Prostate gland (tissue), 2 donors: ENCODE measurements at regions not wholly inside any gene's neighbourhood (a gene's known extent, or its start where the extent isn't known, plus 50 kb on each side); places are given as distances from the start of the nearest gene placed in this dataset.

Experiments used
- DNase-seq: peaks from one replicate; pipeline ENCODE4 v3.0.0-alpha.2; 2019; ENCODE audit warnings: low spot score
- H3K27ac ChIP-seq, 2 donors: fragments of 200-600 bp; sonication (generic); 2 replicates each; pipeline ENCODE4 v1.5.1; 2017 to 2019
- H3K27me3 ChIP-seq: fragments of 200-600 bp; sonication (generic); replicated peaks from 2 replicates; pipeline ENCODE4 v1.5.1; 2019; ENCODE audit not compliant: insufficient read depth
- H3K36me3 ChIP-seq, 2 donors: fragments of 200-600 bp; sonication (generic); 1 replicate in 1 of 2; 2 replicates in 1 of 2; pipeline versions ENCODE4 v1.5.1 to v1.8.1; 2017 to 2019
- H3K4me1 ChIP-seq: fragments of 200-600 bp; sonication (generic); replicated peaks from 2 replicates; pipeline ENCODE4 v1.5.1; 2019
- H3K4me3 ChIP-seq, 2 donors: fragments of 200-600 bp; sonication (generic); 2 replicates each; pipeline ENCODE4 v1.5.1; 2017 to 2019
- H3K9me3 ChIP-seq: fragments of 200-600 bp; sonication (generic); 2 replicates; pipeline ENCODE4 v1.5.1; 2017
- POLR2A ChIP-seq: fragments of 450-650 bp; IDR thresholded peaks from one replicate; pipeline ENCODE4 v1.6.1; 2016; ENCODE audit warnings: antibody characterized with exemption, mild to moderate bottlenecking
- POLR2AphosphoS5 ChIP-seq: sonication (generic); formaldehyde crosslinking; IDR thresholded peaks from one replicate; pipeline ENCODE4 v1.6.1; 2017; ENCODE audit warnings: antibody characterized with exemption
- WGBS: methylation state at CpG from one replicate; pipeline ENCODE4 v1.1.5; 2018; 5-methylcytosine and 5-hydroxymethylcytosine counted together
- intact Hi-C: fragments of 100-400 bp; cut with DNase I; formaldehyde crosslinking; loops from one replicate; pipeline ENCODE4 v1.14.2; 2022
- TF ChIP-seq, protein P1 (sequence below), 4 experiments: fragments of 200-600 bp in 2 of 4; fragments of 450-650 bp in 2 of 4; sonication (generic) in 2 of 4; IDR thresholded peaks; 1 replicate in 3 of 4; 2 replicates in 1 of 4; pipeline ENCODE4 v1.5.1; 2016 to 2019; ENCODE audit warnings: antibody characterized with exemption in 4 of 4, mild to moderate bottlenecking in 2 of 4, moderate library complexity in 2 of 4

DNA sequence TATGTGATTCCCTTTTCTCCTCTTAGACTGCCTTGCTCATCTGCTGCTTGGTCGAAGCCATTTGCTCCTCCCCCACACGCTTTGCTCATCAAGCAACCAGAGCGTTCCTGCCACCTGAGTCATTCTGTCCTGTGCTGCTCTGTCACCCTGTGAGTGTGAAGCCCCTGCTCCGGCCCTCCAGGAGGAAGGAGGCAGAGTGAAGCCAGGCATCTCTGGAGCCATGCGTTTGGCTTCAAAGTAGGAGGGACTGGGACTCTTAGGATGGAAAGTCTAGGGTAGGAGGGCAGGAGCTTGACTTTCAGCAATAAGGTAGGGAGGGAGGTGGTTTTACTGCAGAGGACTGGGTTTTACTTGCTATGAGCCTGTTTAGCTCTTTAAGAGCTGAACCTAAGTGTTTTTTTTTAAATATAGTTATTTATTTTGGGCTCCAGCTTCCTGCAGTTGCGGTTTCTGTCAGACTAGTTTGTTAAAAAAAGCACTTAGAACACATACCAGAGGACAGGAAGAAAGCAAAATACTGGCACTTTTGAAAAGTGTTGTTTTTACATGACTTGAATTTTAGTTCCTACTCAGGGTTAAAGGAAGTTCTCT is 63.6 kb downstream of the SPINK2 start:
- H3K27ac ChIP-seq, result peak overlapping the region; percentile 54 to 66

DNA sequence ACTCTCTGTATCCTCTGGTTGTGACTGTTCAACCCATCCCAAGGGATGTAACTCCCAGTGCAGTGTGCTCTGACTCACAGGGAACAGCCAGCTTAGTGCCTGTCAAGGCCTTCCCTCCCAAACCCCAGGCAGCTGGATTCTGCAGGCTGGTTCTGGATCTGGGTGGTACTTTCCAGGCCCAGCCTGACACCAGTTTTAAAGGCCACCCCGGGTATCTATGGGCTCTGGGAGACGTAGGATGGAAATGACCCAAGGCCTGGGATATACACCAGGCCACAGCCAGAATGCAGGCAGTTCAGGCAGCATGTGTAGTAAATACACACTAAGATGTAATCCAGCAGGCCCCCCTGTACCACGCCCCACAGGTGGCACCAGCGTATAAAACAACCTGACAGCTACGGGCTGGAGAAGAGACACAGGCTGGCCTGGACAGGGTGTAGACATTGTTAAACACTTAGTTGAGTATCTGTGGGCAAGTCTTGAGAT is 64.2 kb downstream of the SPINK2 start:
- intact Hi-C loops, result no loop called here
- DNase-seq, result no peak
- H3K4me3 ChIP-seq, result no peak overlapping the region
- 50% methylated on average over 5 of the region's 5 CpGs for WGBS
- peaks cover 4% of the 10 kb centered on the region for H3K4me1 ChIP-seq
- no peaks in the 10 kb centered on the region for H3K9me3 ChIP-seq
- H3K27me3 ChIP-seq, result peaks cover 3% of the 10 kb centered on the region
- H3K27ac ChIP-seq, result peak overlapping the region; percentile 54 to 66
- H3K36me3 ChIP-seq, result no peaks in the 10 kb centered on the region
- TF ChIP-seq POLR2A, result no peak
- TF ChIP-seq, protein P1, sequence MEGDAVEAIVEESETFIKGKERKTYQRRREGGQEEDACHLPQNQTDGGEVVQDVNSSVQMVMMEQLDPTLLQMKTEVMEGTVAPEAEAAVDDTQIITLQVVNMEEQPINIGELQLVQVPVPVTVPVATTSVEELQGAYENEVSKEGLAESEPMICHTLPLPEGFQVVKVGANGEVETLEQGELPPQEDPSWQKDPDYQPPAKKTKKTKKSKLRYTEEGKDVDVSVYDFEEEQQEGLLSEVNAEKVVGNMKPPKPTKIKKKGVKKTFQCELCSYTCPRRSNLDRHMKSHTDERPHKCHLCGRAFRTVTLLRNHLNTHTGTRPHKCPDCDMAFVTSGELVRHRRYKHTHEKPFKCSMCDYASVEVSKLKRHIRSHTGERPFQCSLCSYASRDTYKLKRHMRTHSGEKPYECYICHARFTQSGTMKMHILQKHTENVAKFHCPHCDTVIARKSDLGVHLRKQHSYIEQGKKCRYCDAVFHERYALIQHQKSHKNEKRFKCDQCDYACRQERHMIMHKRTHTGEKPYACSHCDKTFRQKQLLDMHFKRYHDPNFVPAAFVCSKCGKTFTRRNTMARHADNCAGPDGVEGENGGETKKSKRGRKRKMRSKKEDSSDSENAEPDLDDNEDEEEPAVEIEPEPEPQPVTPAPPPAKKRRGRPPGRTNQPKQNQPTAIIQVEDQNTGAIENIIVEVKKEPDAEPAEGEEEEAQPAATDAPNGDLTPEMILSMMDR (IDR thresholded peaks at IDR 0.05), result no peak
- TF ChIP-seq POLR2AphosphoS5, result no peak

More for the DNA sequence above, 63.6 kb downstream of the SPINK2 start:
- TF ChIP-seq POLR2AphosphoS5, result peak; percentile 61
- TF ChIP-seq, protein P1 (IDR thresholded peaks at IDR 0.05), result no peak
- no peak for TF ChIP-seq POLR2A
- H3K4me1 ChIP-seq, result peaks cover 4% of the 10 kb centered on the region
- 11% methylated on average over 6 of the region's 6 CpGs for WGBS
- no peak overlapping the region for H3K4me3 ChIP-seq
- intact Hi-C loops, result no loop called here
- H3K9me3 ChIP-seq, result no peaks in the 10 kb centered on the region
- peak; percentile 74 for DNase-seq
- H3K27me3 ChIP-seq, result peaks cover 3% of the 10 kb centered on the region
- no peaks in the 10 kb centered on the region for H3K36me3 ChIP-seq

DNA sequence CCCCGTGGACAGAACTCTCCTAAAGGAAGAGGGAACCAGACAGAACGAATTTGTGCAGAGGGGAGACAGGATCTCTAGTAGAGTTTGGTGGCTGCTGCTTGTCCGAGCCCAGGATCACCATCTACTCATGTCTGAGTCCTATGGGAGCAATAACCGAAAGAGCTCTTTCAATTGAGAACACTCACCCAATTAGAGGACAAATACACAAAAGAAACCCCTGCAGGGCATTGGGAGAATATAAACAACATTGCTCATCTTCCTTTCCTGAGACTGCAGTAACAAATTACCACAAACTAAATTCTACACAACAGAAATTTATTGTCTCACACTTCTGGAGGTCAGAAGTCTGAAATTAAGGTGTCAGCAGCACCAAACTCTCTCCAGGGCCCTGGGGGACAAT is 65.6 kb downstream of the SPINK2 start:
- Histone ChIP-seq H3K27ac (no peak overlapping the region), H3K4me1 (peaks cover 4% of the 10 kb centered on the region), H3K9me3 (no peaks in the 10 kb centered on the region), H3K36me3 (no peaks in the 10 kb centered on the region), H3K4me3 (no peak overlapping the region), H3K27me3 (no peaks in the 10 kb centered on the region)
- DNase-seq, result no peak
- TF ChIP-seq, protein P1 (IDR thresholded peaks at IDR 0.05), result no peak
- no peak for TF ChIP-seq POLR2AphosphoS5
- TF ChIP-seq POLR2A, result no peak
- WGBS, result 85% methylated on average over 4 of the region's 4 CpGs
- intact Hi-C loops, result no loop called here

- peak; percentile 24 for DNase-seq
Observed at GRCh38 chr4:56752985-56753384, 68.5 kb downstream of the SPINK2 start.

DNA sequence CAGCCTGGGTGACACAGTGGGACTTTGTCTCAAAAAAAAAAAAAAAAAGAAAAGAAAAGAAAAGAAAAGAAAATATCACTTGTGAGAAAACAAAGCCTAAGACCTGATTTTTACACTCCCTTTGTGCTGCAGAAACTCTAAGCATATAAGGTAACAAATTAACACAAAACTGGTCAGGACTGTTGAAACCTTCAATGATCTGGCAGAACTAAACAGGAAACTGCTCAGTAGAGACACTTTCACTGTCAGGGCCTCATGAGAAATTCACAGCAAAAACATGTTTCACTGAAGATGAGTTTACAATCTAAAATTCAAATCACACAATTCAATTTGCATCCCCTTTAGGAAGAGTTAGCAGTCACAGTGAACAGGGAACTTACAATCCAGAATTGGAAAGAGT is 69.1 kb upstream of the HOPX start:
- DNase-seq, result no peak
- no peak overlapping the region for H3K4me3 ChIP-seq
- H3K9me3 ChIP-seq, result no peaks in the 10 kb centered on the region
- no peaks in the 10 kb centered on the region for H3K27me3 ChIP-seq
- no peaks in the 10 kb centered on the region for H3K36me3 ChIP-seq
- intact Hi-C loops, result no loop called here
- no peak for TF ChIP-seq POLR2A
- TF ChIP-seq POLR2AphosphoS5, result no peak
- TF ChIP-seq, protein P1 (IDR thresholded peaks at IDR 0.05), result no peak
- no peak overlapping the region for H3K27ac ChIP-seq
- no peaks in the 10 kb centered on the region for H3K4me1 ChIP-seq

More at GRCh38 chr4:56752985-56753384, 68.5 kb downstream of the SPINK2 start:
- peaks cover 4% of the 10 kb centered on the region for H3K4me1 ChIP-seq
- H3K27me3 ChIP-seq, result no peaks in the 10 kb centered on the region
- intact Hi-C loops, result no loop called here
- 31% methylated on average over 2 of the region's 2 CpGs for WGBS
- H3K36me3 ChIP-seq, result no peaks in the 10 kb centered on the region
- no peak overlapping the region for H3K4me3 ChIP-seq
- H3K9me3 ChIP-seq, result no peaks in the 10 kb centered on the region
- no peak overlapping the region for H3K27ac ChIP-seq
- TF ChIP-seq, protein P1 (IDR thresholded peaks at IDR 0.05), result no peak
- peak; percentile 23 for TF ChIP-seq POLR2AphosphoS5
